Uterus (tissue), 2 donors: ENCODE measurements at regions not wholly inside any gene's neighbourhood (a gene's known extent, or its start where the extent isn't known, plus 50 kb on each side); places are given as distances from the start of the nearest gene placed in this dataset.
A peak's percentile ranks its signal among the peaks of the same experiment; 100 is the strongest.

Experiments
- POLR2A ChIP-seq, 2 donors: fragments of 450-650 bp; IDR thresholded peaks; one replicate each; pipeline ENCODE4 v1.6.1; 2016; ENCODE audit warnings: antibody characterized with exemption in 2 of 2, mild to moderate bottlenecking in 1 of 2, moderate library complexity in 1 of 2
- TF ChIP-seq, protein P1 (sequence below), 4 experiments: fragments of 200-600 bp in 2 of 4; fragments of 450-650 bp in 2 of 4; sonication (generic) in 2 of 4; IDR thresholded peaks; one replicate each; pipeline ENCODE4 v1.5.1; 2016 to 2019; ENCODE audit warnings: antibody characterized with exemption in 4 of 4, mild to moderate bottlenecking in 2 of 4, moderate library complexity in 1 of 4

DNA sequence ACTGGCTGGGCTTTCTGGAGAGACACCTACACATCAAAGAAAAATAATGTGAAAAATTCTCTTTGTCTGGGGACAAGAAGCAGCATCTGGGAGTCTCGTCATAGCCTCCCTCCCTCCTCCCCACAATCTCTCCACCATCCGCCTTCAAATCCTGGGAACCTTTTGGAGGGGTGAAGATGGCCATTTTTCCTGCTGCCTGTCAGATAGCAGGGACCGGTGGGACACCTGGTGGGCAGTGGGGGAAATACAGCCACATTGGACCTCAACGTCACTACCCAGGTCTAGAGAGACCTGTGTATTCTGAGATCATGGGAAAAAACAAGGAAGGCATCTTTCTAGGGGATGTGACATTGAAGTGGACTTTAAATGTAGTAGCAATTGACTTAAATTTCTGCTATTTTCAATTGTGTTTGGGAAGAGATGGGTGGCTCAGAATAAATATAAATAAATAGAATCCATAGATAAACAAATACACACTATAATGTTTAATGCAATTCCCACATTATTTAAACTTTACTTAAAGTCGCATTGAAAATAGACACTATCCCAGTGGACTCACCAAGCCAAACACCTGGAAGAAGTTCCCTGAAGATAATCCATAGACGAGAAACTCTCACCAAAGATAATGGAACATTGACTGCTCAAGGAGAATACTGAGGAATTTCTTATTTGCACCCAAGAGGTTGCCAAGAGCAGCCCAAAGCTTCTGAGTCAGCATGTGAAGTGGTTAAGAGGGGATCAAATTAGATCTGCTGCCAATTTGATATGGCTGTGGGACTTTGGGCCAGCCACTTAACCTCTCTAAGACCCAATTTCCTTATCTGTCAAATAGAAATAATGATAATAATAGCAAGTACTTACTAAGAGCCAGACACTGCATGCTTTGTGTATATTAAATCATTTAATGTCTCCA lies 147.6 kb upstream of the CAMK1G start:
- TF ChIP-seq, protein P1, sequence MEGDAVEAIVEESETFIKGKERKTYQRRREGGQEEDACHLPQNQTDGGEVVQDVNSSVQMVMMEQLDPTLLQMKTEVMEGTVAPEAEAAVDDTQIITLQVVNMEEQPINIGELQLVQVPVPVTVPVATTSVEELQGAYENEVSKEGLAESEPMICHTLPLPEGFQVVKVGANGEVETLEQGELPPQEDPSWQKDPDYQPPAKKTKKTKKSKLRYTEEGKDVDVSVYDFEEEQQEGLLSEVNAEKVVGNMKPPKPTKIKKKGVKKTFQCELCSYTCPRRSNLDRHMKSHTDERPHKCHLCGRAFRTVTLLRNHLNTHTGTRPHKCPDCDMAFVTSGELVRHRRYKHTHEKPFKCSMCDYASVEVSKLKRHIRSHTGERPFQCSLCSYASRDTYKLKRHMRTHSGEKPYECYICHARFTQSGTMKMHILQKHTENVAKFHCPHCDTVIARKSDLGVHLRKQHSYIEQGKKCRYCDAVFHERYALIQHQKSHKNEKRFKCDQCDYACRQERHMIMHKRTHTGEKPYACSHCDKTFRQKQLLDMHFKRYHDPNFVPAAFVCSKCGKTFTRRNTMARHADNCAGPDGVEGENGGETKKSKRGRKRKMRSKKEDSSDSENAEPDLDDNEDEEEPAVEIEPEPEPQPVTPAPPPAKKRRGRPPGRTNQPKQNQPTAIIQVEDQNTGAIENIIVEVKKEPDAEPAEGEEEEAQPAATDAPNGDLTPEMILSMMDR (IDR thresholded peaks at IDR 0.05) = peak; percentile 59 to 77 (median 68)
- TF ChIP-seq POLR2A (IDR thresholded peaks at IDR 0.05) = no peak
